Right lobe of liver (tissue), 6 donors: ENCODE measurements at regions not wholly inside any gene's neighbourhood (a gene's known extent, or its start where the extent isn't known, plus 50 kb on each side); places are given as distances from the start of the nearest gene placed in this dataset.

Experiments
- ATAC-seq, 4 donors: fragments of 200-7000 bp; cut with Tn5 transposase; one replicate each; pipeline ENCODE4 v1.9.1; 2020; ENCODE audit warnings: mild to moderate bottlenecking in 4 of 4, moderate library complexity in 4 of 4
- DNase-seq, 3 donors: peaks; one replicate each; pipeline ENCODE4 v3.0.0-alpha.2; 2020
- H3K27ac ChIP-seq, 3 donors: fragments of 200-600 bp; one replicate each; pipeline ENCODE4 v1.8.0; 2022
- H3K27me3 ChIP-seq, 2 donors: fragments of 200-600 bp; one replicate each; pipeline ENCODE4 v1.8.0; 2022
- H3K36me3 ChIP-seq, 4 donors: fragments of 200-600 bp; sonication (generic) in 1 of 4; one replicate each; pipeline versions ENCODE4 v1.5.1 to v1.8.0; 2017 to 2022; ENCODE audit warnings: control low read depth in 1 of 4
- H3K4me1 ChIP-seq, 4 donors: fragments of 200-600 bp; sonication (generic) in 1 of 4; one replicate each; pipeline versions ENCODE4 v1.5.1 to v1.8.0; 2017 to 2022; ENCODE audit warnings: control low read depth in 1 of 4
- H3K4me3 ChIP-seq, 3 donors: fragments of 200-600 bp; one replicate each; pipeline ENCODE4 v1.8.0; 2022
- H3K9me3 ChIP-seq, 4 donors: fragments of 200-600 bp; sonication (generic) in 1 of 4; one replicate each; pipeline versions ENCODE4 v1.5.1 to v1.8.0; 2017 to 2022; ENCODE audit warnings: control low read depth in 1 of 4
- POLR2A ChIP-seq: fragments of 450-650 bp; IDR thresholded peaks from one replicate; pipeline ENCODE4 v1.6.1; 2017; ENCODE audit warnings: antibody characterized with exemption, mild to moderate bottlenecking
- WGBS: methylation state at CpG from one replicate; pipeline ENCODE4 v1.1.6; 2018; ENCODE audit warnings: low coverage, low lambda C conversion rate; ENCODE audit not compliant: insufficient coverage; ENCODE audit errors: missing lambda C conversion rate; 5-methylcytosine and 5-hydroxymethylcytosine counted together
- intact Hi-C, 2 donors: fragments of 100-400 bp; cut with DNase I; formaldehyde crosslinking; loops; one replicate each; pipeline versions ENCODE4 v1.11.2 to v1.14.1; 2022
- TF ChIP-seq, protein P1 (sequence below), 4 donors: fragments of 200-600 bp in 3 of 4; fragments of 450-650 bp in 1 of 4; IDR thresholded peaks; one replicate each; pipeline versions ENCODE4 v1.5.1 to v1.8.0; 2016 to 2022; ENCODE audit warnings: antibody characterized with exemption in 4 of 4, mild to moderate bottlenecking in 2 of 4
- donor health status: DM: no; HTN: yes; CAD: no.
- donor health status: DM: no; HTN: no; CAD: no.
- donor health status: DM: no; HTN: no; CAD: no.
- donor health status: DM: no; HTN: yes; CAD: no.
- donor health status: DM: no; HTN: yes; CAD: no.

DNA sequence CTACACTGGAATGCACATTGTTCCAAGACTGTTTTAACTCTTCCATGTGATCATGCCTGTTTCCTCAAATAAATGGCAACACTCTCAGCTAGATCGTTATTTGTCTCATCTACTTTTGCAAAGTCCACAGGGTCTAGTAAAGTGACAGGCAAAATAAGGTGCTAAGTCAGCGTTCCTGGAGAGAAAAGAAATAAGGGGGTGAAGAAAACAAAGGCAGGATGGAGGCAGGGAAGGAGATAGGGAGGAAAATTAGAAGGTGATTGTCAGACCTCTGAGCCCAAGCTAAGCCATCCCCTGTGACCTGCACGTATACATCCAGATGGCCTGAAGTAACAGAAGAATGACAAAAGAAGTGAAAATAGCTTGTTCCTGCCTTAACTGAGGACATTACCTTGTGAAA is 132.1 kb downstream of the RAB38 start:
- no peak overlapping the region for H3K4me3 ChIP-seq
- TF ChIP-seq, protein P1, sequence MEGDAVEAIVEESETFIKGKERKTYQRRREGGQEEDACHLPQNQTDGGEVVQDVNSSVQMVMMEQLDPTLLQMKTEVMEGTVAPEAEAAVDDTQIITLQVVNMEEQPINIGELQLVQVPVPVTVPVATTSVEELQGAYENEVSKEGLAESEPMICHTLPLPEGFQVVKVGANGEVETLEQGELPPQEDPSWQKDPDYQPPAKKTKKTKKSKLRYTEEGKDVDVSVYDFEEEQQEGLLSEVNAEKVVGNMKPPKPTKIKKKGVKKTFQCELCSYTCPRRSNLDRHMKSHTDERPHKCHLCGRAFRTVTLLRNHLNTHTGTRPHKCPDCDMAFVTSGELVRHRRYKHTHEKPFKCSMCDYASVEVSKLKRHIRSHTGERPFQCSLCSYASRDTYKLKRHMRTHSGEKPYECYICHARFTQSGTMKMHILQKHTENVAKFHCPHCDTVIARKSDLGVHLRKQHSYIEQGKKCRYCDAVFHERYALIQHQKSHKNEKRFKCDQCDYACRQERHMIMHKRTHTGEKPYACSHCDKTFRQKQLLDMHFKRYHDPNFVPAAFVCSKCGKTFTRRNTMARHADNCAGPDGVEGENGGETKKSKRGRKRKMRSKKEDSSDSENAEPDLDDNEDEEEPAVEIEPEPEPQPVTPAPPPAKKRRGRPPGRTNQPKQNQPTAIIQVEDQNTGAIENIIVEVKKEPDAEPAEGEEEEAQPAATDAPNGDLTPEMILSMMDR (IDR thresholded peaks at IDR 0.05) = no peak
- no peak for TF ChIP-seq POLR2A
- no peak for DNase-seq
- no peaks in the 10 kb centered on the region for H3K36me3 ChIP-seq
- WGBS = 15% methylated on average over 3 of the region's 3 CpGs
- no peaks in the 10 kb centered on the region for H3K27me3 ChIP-seq
- H3K9me3 ChIP-seq = no peaks in the 10 kb centered on the region
- no peak overlapping the region for H3K27ac ChIP-seq
- intact Hi-C loops = no loop called here
- peak in 3 of 4 donors; percentile 32 to 52 (median 46) for ATAC-seq
- no peaks in the 10 kb centered on the region for H3K4me1 ChIP-seq

DNA sequence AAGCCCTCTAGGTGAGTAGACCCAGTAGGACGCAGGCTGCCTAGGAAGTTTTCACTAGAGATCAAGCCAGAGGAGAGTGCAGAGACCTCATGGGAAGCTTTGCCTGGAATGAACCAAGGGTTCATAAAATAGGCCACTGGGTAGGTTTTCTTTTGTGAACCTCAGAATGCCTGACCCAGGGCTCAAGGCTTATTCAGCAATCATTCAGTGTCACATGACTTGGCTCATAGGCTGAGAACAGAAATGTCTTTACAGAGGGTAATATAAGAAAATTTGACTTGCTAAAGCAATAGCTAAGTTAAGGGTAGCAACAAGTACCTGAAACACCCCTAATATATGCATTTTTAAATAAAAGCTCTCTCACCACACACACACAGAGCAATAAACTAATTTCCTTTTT is 132.6 kb downstream of the RAB38 start:
- H3K4me1 ChIP-seq = no peaks in the 10 kb centered on the region
- no CpG with 5 or more reads among the region's 1 CpG for WGBS
- no peaks in the 10 kb centered on the region for H3K36me3 ChIP-seq
- no peaks in the 10 kb centered on the region for H3K9me3 ChIP-seq
- no peak overlapping the region for H3K4me3 ChIP-seq
- H3K27me3 ChIP-seq = no peaks in the 10 kb centered on the region
- DNase-seq (no peak), ATAC-seq (peak in 2 of 4 donors; percentile 17 to 42)
- no peak overlapping the region for H3K27ac ChIP-seq
- TF ChIP-seq POLR2A = no peak
- TF ChIP-seq, protein P1 (IDR thresholded peaks at IDR 0.05) = no peak
- intact Hi-C loops = no loop called here

DNA sequence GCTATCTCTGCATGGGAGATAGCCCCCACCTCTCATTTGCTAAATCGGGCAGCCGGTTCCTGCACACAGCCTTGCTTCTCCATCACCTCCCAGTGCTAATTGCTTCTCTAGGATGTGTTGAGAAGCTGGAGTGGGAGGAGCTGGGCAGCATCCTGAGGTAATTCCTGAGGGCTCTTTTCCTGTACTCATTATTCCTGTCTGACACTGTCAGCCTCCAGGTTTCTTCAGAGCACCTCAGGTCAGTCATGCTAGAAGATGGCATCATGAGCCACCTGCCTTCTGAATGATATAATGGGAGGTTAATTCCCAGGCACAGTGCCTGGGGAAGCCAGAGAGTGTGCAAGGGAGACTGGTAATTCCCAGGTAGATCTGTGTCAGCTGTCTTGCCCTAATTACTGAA is 133.0 kb downstream of the RAB38 start:
- Histone ChIP-seq H3K27ac (no peak overlapping the region), H3K4me1 (no peaks in the 10 kb centered on the region), H3K36me3 (no peaks in the 10 kb centered on the region), H3K9me3 (no peaks in the 10 kb centered on the region), H3K4me3 (no peak overlapping the region), H3K27me3 (no peaks in the 10 kb centered on the region)
- ATAC-seq = no peak
- DNase-seq = no peak
- WGBS = 4% methylated on average over 2 of the region's 2 CpGs
- intact Hi-C loops = no loop called here
- TF ChIP-seq, protein P1 (IDR thresholded peaks at IDR 0.05) = no peak
- TF ChIP-seq POLR2A = no peak

DNA sequence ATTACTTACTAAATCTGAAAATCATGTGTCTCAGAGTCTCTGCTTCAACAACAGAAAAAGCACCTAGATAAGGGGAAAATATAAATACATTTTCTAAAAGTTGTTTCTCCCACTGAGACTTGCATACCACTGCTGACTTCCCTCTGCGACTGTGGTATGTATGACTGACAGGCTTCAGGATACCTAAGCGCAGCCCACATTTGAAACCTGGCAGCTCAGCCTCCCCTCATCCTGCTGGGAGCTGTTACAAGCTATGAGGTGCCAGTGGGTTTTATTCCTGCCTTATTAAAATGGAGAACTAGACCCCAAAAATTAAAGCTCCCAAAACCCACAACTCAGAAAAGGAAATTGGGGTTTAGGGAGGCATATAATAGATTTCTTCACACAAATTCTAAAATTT is 133.6 kb downstream of the RAB38 start:
- Histone ChIP-seq H3K27ac (no peak overlapping the region), H3K4me3 (no peak overlapping the region), H3K36me3 (no peaks in the 10 kb centered on the region), H3K4me1 (no peaks in the 10 kb centered on the region), H3K9me3 (no peaks in the 10 kb centered on the region), H3K27me3 (no peaks in the 10 kb centered on the region)
- DNase-seq (no peak), ATAC-seq (no peak)
- 69% methylated on average over 2 of the region's 2 CpGs for WGBS
- intact Hi-C loops = no loop called here
- TF ChIP-seq POLR2A = no peak
- TF ChIP-seq, protein P1 (IDR thresholded peaks at IDR 0.05) = no peak

DNA sequence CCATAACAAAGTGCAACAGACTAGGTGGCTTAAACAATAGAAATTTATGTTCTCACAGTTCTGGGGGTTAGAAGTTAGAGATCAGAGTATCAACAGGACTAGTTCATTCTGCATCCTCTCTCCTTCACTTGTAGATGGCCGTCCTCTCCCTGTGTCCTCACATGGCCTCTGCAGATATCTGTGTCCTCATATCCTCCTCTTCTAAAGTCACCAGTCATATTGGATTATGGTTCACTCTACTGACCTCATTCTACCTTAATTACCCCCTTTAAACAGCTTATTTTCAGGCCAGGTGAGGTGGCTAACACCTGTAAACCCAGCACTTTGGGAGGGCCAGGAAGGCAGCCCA is 135.1 kb downstream of the RAB38 start:
- WGBS = 44% methylated on average over 1 of the region's 1 CpG
- Histone ChIP-seq H3K9me3 (no peaks in the 10 kb centered on the region), H3K27ac (no peak overlapping the region), H3K27me3 (no peaks in the 10 kb centered on the region), H3K36me3 (no peaks in the 10 kb centered on the region), H3K4me1 (no peaks in the 10 kb centered on the region), H3K4me3 (no peak overlapping the region)
- no peak for ATAC-seq
- intact Hi-C loops = no loop called here
- no peak for DNase-seq
- TF ChIP-seq POLR2A = no peak
- TF ChIP-seq, protein P1 (IDR thresholded peaks at IDR 0.05) = no peak
